GM12801 (cell line): ENCODE measurements at regions not wholly inside any gene's neighbourhood (a gene's known extent, or its start where the extent isn't known, plus 50 kb on each side); places are given as distances from the start of the nearest gene placed in this dataset.

ENCODE experiments used
- TF ChIP-seq, protein P1 (sequence below): IDR thresholded peaks from one replicate; pipeline ENCODE4 v1.5.1; 2011; ENCODE audit warnings: control low read depth; ENCODE audit not compliant: insufficient read length; ENCODE audit errors: extremely low read depth

DNA sequence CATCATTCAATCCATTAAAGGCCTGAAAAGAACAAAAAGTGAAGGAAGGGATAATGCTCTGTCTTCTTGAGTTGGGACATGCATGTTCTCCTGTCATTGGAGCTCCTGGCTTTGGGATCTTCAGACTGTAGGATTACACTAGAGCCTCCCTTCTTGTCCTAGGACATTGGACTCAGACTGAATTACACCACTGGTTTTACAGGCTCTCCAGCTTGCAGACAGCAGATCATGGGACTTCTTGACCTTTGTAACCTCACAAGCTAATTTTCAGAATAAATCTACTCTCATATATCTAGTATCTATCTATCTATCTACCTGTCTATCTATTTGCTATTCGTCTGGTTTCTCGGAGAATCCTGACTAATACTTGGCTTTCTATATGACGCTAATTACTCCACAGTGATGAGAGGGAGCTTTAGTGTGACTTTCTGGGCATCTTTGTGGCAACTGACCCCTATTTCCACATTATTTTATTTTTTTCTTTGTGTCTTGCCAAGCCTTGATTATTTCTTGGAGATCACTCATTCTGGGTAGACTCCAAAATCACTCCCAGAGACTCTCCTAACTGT, 151.9 kb upstream of the ZNF184 start:
- TF ChIP-seq, protein P1, sequence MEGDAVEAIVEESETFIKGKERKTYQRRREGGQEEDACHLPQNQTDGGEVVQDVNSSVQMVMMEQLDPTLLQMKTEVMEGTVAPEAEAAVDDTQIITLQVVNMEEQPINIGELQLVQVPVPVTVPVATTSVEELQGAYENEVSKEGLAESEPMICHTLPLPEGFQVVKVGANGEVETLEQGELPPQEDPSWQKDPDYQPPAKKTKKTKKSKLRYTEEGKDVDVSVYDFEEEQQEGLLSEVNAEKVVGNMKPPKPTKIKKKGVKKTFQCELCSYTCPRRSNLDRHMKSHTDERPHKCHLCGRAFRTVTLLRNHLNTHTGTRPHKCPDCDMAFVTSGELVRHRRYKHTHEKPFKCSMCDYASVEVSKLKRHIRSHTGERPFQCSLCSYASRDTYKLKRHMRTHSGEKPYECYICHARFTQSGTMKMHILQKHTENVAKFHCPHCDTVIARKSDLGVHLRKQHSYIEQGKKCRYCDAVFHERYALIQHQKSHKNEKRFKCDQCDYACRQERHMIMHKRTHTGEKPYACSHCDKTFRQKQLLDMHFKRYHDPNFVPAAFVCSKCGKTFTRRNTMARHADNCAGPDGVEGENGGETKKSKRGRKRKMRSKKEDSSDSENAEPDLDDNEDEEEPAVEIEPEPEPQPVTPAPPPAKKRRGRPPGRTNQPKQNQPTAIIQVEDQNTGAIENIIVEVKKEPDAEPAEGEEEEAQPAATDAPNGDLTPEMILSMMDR, result no peak

DNA sequence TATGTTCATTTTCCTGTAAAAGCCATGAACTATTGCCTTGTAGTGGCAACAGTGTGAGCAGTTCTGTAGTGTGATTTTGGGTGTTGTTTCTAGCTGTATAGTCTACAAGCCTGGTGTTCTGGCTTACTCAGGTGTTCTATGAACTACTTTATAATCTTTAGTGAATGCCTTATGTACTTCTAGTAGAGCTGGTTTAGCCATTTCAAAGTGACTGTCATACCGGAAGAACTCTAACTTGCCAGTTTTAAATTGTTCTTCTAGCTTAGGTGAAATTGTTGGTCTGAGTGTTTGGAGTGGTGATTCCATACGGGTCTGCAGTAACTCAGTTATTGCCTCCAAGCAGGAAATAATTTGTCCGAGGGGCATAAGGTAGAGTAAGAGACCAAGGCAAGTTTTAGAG, 150.2 kb upstream of the ZNF184 start:
- TF ChIP-seq, protein P1, result no peak

DNA sequence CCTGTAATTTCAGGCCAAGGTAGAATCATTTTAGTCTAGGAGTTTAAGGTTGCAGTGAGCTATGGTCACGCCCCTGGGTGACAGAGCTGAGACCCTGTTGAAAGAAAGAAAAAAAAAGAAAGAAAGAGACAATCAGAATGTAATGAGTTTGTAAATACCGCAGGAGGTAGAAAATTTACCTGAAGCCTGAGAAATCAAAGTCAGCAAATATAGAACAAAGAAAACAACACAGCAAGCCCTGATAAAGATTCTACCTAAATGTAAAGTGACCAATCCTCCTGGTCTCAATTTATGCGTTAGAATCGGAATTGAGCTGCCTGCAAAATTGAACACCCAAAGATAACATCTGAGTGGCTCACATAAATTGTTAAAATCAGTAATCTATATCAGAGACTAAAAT, 146.5 kb upstream of the ZNF184 start:
- TF ChIP-seq, protein P1, result no peak

DNA sequence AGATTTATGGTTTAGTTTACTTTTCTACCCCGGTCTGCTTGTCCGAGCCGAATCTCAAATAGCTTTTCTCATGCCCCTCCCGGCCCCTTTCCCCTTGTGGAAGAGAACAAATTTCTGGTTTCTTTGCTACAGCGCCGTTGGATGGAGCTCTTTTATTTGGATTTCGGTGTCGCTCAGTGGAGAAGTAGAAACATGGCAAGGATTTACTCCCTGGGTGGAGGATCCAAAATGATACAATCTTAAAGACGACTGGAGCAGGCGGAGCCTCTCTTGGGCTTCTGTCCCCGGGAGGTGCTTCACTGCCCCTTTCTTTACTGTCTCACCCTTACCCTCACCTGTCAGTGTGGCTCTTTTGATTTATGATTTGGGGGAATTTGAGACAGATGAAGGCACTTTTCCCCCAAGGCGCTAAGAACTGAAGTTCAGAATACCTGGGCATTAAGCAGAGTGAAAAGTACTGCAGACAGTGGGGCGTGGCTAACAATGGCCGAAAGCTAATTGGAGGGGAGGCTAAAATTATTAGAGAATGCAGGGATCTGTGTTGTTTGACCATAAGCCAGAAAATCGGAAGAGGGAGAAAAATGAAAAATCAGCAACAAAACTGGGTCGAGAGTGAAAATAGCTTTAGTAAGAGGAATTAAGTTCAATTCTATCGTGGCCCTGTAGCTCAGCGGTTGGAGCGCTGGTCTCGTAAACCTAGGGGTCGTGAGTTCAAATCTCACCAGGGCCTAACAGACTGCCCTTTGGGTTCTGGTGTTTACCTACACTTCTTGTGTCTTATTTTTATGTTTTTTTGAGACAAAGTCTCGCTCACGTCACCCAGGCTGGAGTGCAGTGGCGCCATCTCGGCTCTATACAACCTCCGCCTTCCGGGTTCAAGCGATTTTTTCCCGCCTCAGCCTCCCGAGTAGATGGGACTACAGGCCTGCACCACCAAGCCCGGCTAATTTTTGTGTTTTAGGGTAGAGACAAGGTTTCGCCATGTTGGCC, 145.1 kb upstream of the ZNF184 start:
- TF ChIP-seq, protein P1, result no peak

DNA sequence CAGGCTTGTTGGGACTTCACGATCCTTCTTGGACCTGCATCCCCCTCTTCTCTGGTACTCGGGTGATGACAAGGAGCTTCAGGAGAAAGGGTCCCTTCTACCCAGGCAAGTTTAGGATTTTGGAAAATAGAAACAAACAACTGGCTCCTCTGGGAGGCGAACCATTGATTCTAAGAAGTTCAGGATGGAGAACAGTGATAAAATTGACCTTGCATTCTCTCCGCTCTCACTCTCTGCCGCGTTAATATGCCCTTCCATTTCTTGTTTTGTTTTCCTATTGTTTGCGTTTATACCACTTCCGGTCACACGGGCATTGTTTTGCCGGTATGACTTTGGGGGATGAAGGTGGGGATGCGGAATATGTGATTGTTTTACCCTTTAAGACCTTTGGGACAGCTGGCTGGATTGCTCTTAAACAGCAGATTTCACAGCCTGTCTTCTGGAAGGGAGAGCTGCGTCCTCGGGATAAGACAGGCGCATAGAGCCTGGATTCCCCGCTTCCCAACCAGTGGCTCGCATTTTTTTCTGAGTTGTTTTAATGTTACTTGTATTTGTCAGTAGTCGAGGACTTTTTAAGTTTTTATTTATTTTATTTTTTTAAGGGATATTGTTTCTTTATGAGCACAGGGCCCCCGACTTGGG, 144.3 kb upstream of the ZNF184 start:
- TF ChIP-seq, protein P1, result no peak

DNA sequence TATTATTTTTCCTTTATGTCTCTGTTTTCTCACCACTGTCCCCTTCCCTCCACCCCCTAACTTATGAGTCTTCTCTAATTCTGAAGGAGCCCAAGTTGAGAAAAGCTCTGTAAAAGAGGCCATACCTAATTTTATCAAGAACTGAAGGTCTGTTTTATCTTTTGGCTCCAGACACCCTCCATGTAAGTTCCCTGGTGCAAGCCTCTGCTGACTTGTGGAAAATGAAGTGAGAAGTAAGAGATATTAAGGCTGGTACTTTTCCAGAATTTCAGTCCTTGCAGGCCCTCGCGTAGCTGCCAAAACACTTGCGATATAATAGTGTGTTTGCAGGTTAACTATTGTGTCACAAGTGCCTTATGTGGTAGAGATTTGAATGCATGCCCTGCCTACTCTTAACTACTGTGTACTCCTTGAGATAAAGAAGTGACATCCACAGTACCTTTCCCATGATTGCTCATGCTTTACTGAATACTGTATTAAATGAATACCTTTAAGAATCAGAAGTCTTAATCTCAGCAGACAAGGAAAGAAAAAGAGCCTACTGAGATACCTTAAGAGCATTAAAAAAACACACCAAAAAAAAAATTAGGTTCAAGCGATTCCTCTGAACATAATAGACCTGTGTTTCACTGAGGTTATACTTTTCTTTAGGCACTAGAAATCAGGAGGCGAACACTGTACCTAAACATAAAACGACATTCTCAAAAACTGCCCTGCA, 143.6 kb upstream of the ZNF184 start:
- TF ChIP-seq, protein P1, result no peak

DNA sequence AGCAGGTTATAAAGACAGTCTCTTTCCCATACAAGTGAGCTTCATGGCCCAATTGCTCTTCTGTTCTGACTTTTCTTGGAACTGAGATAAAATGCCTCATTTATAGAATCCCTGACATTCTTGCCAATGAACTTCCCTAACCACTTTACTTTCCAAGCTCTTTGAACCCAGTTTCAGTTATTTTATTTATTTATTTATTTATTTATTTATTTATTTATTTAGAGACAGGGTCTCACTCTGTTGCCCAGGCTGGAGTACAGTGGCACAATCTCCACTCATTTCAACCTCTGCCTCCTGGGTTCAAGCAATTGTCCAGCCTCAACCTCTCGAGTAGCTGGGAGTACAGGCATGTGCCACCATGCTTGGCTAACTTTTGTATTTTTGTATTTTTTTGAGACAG, 138.5 kb upstream of the ZNF184 start:
- TF ChIP-seq, protein P1, result no peak
